NCI-H82 treated with DMSO at 0.1 percent for 48 hours (cell line): ENCODE measurements at regions not wholly inside any gene's neighbourhood (a gene's known extent, or its start where the extent isn't known, plus 50 kb on each side); places are given as distances from the start of the nearest gene placed in this dataset.

Experiments used
- DNase-seq: peaks from one replicate; lab custom pipeline; 2025; ENCODE audit not compliant: unreplicated experiment; lab: John Stamatoyannopoulos, UW

DNA sequence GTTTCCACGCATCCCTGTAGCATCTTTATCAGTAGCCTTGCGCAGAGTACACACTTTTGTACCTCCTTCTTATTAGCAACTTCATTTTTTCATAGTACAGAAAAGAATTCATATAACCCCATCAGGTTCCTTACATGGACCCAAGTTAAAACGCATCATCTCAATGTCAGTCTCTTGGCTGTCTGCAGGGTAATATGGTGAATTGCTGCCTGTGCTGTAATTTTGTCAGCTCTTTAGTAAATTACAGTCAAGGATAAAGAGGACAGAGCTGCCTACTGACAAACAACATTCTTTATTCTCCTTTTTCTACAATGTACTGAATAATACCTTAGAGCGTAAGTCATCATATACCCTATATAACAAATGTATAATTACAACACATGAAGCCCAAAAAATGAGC is 222.5 kb downstream of the MRPL39 start:
- no peak for DNase-seq

DNA sequence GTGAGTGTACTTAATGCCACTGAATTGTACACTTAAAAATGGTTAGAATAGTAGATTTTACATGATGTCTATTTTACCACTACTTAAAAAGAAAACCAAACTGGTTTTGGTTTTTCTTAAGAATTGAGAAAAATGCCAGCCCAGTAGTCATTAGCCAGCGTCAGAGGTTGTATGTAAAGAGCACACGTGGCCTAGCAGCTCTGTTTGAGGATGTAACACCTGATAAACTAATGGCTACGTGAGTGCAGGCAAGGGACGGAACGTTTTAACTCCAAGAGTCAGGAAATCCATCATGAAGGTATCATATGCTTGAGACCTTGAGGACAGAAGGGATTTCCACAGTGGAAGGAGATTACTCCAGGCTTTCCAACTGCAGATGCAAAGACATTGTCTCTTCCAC is 223.7 kb downstream of the MRPL39 start:
- DNase-seq, result no peak

GRCh38 chr21:25381936-25382452 is 225.3 kb downstream of the MRPL39 start:
- no peak for DNase-seq

DNA sequence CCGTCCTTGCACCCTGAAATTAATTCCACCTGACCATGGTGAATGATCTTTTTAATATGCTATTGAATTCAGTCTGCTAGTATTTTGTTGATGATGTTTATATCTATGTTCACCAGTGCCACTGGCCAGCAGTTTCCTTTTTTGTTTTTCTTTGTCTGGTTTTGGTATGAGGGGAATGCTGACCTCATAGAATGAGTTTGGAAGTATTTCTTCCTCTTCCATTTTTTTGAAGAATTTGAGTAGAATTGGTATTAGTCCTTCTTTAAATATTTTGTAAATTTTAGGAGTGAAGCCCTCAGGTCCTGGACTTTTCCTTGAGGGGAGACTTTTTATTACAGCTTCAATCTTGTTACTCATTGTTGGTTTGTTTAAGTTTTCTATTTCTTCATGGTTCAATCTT is 231.6 kb downstream of the MRPL39 start:
- no peak for DNase-seq

- no peak for DNase-seq
Observed at GRCh38 chr21:25373126-25374082, 233.9 kb downstream of the MRPL39 start.

- no peak for DNase-seq
Observed at GRCh38 chr21:25371841-25372425, 235.3 kb downstream of the MRPL39 start.

DNA sequence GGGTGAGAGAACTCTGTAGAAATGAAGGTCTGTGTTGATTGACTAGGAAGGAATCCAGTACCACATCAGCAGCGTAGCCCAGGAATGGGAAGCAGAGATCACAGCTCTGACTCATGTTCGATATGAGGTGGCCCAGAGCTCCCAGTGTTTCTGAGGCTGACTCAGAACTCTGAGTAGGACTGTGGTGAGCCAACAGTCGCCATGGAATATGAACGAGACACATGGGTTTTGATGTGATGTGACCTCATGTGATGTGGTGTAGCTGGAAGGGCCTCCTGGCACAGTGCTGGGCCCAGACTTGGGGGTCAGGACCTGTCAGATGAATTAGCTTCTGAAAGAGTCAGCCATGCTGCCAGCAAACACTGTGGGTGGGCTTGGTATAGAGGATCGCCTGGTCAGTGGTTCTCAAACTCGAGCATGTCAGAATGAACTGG is 237.0 kb downstream of the MRPL39 start:
- DNase-seq, result no peak

DNA sequence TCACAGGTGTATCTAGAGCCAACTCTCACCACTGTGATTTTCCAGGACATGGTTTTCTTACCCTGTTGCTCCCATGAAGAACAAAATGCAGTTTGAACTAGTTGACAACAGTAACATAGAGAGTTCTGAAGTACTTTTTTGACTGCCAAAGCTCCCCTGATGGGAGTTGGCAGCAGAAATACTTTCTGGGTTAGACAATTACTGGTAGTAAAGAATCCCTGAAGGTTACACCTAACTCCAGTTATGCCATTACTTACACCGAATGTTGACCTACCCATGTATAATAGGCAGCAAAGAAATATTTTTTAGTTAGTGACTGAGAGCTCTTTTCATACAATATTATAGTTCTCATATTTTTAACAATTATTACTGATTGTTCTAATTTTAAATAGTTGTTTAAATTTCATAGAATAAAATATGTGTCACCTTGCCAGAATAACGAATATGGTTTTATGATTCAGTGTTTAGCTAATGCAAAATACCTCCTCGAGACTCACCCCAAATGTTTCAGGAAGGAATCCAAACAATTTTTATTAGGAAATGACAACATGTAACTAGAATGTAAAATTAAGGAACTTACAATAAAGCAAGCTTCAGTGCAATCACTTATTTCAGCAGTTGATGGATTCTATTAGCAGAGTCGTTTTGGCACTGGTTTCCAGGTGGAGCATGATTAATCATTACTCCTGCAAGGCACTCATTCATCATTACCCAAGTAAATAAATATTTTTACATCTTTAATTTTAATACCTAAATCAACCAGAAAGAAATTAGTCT is 237.6 kb downstream of the MRPL39 start:
- no peak for DNase-seq

DNA sequence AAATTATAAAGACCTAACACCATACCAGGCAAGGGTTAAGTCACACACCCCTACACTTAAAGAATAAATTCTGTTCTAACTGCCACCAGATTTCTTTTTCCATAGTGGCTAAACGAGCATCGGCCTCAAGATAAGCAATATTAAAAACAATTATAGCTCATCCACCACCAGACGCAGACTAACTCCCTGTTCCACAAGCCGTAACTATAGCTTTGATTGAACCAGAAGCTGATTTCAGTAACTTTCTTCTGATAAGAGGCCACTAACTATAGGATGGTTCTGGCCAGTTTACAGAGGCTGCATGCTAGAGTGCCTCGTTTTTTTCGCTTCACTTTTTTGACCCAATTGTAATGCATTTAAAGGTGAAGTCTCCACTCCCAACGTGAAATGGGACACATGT is 238.8 kb downstream of the MRPL39 start:
- DNase-seq, result no peak

DNA sequence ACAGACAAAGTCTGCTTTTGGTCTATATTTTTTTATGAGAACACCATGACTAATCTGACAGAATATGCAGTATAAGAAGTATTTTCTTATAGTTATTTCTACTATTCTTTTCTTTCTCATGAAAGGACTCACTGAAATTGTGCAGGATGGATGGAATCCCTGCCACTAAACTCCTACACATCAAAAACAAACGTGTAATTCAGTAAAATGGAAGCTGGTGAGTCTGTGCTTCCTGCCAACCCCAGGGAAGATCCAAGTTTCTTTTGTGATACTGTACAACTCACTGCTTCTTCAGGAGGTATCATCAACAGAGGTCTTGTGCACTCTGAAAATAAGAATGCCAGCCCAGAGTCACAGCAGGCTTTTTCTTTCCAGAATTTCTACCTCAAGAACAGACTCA is 241.2 kb downstream of the MRPL39 start:
- DNase-seq, result no peak

DNA sequence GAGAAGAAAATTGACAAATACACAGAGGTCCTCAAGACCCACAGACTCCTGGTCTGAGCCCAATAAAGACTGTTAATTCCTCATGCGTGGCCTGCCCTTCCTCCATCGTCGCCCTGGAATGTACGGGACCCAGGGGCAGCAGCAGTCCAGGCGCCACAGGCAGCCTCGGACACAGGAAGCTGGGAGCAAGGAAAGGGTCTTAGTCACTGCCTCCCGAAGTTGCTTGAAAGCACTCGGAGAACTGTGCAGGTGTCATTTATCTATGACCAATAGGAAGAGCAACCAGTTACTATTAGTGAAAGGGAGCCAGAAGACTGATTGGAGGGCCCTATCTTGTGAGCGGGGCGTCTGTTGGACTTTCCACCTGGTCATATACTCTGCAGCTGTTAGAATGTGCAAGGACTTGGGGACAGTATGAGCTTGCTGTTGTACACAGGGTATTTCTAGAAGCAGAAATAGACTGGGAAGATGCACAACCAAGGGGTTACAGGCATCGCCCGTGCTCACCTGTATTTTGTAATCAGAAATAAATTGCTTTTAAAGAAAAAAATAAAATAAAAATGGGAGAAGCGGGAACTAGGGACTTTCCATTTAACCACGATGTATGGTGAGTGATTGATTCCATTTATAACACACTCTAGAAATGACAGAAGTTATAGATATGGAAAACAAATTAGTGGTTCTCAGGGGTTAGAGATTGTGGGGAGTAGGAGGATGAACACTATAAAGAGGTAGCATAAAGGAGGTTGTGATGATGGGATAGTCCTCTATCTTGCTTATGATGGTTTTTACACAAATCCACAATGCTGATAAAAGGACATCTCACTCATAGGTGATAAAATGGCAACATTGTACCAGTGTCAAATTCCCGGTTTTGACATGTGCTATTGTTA is 244.7 kb downstream of the MRPL39 start:
- no peak for DNase-seq

DNA sequence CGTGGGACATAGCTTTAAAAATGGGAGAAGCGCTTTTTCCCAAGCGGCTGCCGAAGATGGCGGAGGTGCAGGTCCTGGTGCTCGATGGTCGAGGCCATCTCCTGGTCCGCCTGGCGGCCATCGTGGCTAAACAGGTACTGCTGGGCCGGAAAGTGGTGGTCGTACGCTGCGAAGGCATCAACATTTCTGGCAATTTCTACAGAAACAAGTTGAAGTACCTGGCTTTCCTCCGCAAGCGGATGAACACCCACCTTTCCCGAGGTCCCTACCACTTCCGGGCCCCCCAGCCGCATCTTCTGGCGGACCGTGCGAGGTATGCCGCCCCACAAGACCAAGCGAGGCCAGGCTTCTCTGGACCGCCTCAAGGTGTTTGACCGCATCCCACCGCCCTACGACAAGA is 245.5 kb downstream of the MRPL39 start:
- DNase-seq, result no peak

GRCh38 chr21:25361097-25361496 is 246.2 kb downstream of the MRPL39 start:
- DNase-seq, result no peak

DNA sequence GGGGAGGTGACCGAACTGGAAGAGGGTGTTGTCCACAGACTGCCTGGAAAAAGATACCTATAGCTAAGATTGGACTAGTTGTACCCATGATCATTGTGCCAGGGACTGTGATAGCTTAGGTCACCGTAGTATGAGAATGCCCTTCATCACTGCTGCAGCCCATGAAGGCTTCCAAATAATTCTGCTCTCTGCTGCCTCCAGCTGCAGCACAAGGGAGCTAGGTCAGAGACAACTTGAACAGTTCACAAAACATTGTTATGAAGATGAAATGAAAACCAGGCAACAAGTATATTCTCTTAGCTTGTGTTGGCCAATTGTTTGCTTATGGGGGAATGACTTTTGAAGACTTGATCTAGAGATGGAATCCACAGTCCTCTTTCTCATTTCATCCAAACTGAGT is 246.7 kb downstream of the MRPL39 start:
- DNase-seq, result no peak

DNA sequence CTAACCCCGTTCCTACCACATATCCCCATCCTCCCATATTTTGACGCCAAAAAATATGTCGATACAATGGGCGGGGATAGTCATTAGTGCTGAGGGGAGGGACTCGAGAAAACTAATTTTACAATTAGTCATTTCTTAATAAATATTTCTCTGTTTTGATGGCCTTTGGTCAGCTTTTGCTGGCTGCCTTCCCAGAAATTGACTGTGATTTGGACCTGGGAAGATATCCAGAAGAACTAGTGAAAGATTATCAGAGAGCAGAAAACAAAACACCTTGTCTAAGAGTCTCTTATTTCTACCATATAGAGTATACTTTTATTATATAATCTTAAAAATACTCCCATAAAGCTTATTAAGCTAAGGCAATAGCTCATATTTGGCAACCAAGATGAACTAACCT is 247.6 kb downstream of the MRPL39 start:
- DNase-seq, result no peak

- no peak for DNase-seq
Observed at GRCh38 chr21:25350056-25350455, 257.2 kb downstream of the MRPL39 start.

DNA sequence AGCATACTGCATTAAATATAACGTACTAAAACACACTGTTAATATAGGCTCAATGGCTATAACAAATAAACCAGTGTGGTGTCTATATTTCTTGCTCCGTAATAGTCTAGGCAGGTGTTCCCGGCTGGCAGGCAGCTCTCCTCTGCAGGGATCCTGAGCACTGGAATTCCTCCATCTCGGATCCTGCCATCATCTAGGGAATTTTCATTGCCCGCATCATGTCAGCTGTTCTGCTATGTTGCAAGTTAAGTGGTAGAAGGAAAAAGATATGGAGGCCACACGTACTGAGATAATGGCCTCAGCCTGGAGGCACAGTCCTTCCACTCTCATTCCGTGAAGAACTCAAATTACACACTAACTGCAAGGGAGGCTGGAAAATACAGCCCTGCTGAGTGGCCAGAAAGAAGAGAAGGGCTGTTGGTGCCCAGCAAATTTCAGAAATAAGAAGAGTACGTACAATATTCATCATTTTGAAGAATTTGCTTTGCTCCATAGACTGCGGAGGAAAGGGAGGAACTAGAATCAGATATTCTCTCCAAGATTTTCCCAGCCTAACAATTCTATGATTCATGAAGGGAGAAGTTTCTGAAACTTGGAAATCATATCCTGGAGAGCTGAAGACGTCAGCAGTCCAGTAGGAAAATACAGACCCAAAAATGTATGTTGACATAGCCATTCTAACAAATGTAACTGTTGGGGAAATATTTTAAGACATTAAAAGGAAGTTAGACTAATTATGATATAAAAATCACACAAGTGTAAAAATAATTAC is 263.3 kb downstream of the MRPL39 start:
- no peak for DNase-seq

- no peak for DNase-seq
Observed at GRCh38 chr21:25342816-25343215, 264.5 kb downstream of the MRPL39 start.

- no peak for DNase-seq
Observed at GRCh38 chr21:25341981-25342380, 265.3 kb downstream of the MRPL39 start.

GRCh38 chr21:25338415-25338814 is 268.9 kb downstream of the MRPL39 start:
- no peak for DNase-seq
